ENCODE measurements at regions not wholly inside any gene's neighbourhood (a gene's known extent, or its start where the extent isn't known, plus 50 kb on each side); places are given as distances from the start of the nearest gene placed in this dataset.

- TF ChIP-seq, protein P1, sequence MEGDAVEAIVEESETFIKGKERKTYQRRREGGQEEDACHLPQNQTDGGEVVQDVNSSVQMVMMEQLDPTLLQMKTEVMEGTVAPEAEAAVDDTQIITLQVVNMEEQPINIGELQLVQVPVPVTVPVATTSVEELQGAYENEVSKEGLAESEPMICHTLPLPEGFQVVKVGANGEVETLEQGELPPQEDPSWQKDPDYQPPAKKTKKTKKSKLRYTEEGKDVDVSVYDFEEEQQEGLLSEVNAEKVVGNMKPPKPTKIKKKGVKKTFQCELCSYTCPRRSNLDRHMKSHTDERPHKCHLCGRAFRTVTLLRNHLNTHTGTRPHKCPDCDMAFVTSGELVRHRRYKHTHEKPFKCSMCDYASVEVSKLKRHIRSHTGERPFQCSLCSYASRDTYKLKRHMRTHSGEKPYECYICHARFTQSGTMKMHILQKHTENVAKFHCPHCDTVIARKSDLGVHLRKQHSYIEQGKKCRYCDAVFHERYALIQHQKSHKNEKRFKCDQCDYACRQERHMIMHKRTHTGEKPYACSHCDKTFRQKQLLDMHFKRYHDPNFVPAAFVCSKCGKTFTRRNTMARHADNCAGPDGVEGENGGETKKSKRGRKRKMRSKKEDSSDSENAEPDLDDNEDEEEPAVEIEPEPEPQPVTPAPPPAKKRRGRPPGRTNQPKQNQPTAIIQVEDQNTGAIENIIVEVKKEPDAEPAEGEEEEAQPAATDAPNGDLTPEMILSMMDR (IDR thresholded peaks at IDR 0.05; ENCODE audit: control extremely low read depth in 1 of 3, insufficient read depth in 1 of 3, low read depth in 1 of 3, low read length in 3 of 3) = no peak
- TF ChIP-seq MAX (IDR thresholded peaks at IDR 0.05) (no peak), EP300 (IDR thresholded peaks at IDR 0.05; ENCODE audit: borderline replicate concordance in 1 of 2, low read depth in 2 of 2, low read length in 2 of 2) (no peak), ZNF274 (IDR thresholded peaks at IDR 0.05; ENCODE audit: borderline replicate concordance, extremely low read depth, low read length) (no peak), RNF2 (IDR thresholded peaks at IDR 0.05; ENCODE audit: borderline replicate concordance, low read depth, low read length, missing control alignments, poor library complexity, severe bottlenecking) (no peak), KDM5A (IDR thresholded peaks at IDR 0.05; ENCODE audit: low read length) (no peak), YY1 (IDR thresholded peaks at IDR 0.05; ENCODE audit: low read depth, low read length) (no peak), FOSL1 (IDR thresholded peaks at IDR 0.05; ENCODE audit: insufficient read depth, low read depth, low read length) (no peak), RXRA (IDR thresholded peaks at IDR 0.05; ENCODE audit: insufficient read depth, low read depth, low read length) (no peak), SRF (IDR thresholded peaks at IDR 0.05; ENCODE audit: low read depth, low read length) (no peak), TEAD4 (IDR thresholded peaks at IDR 0.05; ENCODE audit: low read depth, low read length) (no peak)
These were observed 189.1 kb downstream of the IGLL1 start for GRCh38 chr22:23391022-23391421.

All from H1 (cell line).